Liver (tissue), 8 donors: ENCODE measurements at regions not wholly inside any gene's neighbourhood (a gene's known extent, or its start where the extent isn't known, plus 50 kb on each side); places are given as distances from the start of the nearest gene placed in this dataset.

Source experiments
- DNase-seq: peaks from one replicate; pipeline ENCODE4 v3.0.0-alpha.2; 2017; ENCODE audit warnings: low spot score
- H3K27ac ChIP-seq, 2 donors: one replicate each; pipeline ENCODE4 v1.7.0; 2013; ENCODE audit warnings: inconsistent platforms in 2 of 2, low read length in 2 of 2, control low read depth in 1 of 2, low read depth in 1 of 2, mild to moderate bottlenecking in 1 of 2
- H3K27me3 ChIP-seq, 4 donors: one replicate each; pipeline versions ENCODE4 v1.6.1 to v1.7.0; 2013; ENCODE audit warnings: low read length in 3 of 4, inconsistent platforms in 1 of 4, mild to moderate bottlenecking in 1 of 4, moderate library complexity in 1 of 4; ENCODE audit not compliant: control insufficient read depth in 4 of 4, insufficient read depth in 4 of 4
- H3K36me3 ChIP-seq, 4 donors: one replicate each; pipeline versions ENCODE4 v1.6.1 to v1.7.0; 2013; ENCODE audit warnings: low read length in 3 of 4, mild to moderate bottlenecking in 3 of 4, low read depth in 1 of 4, moderate library complexity in 1 of 4; ENCODE audit not compliant: control insufficient read depth in 4 of 4, insufficient read depth in 3 of 4
- H3K4me1 ChIP-seq, 4 donors: one replicate each; pipeline versions ENCODE4 v1.6.1 to v1.7.0; 2013; ENCODE audit warnings: low read length in 3 of 4, mild to moderate bottlenecking in 3 of 4, moderate library complexity in 1 of 4; ENCODE audit not compliant: control insufficient read depth in 4 of 4, insufficient read depth in 4 of 4
- H3K4me3 ChIP-seq, 3 donors: one replicate each; pipeline versions ENCODE4 v1.6.1 to v1.7.0; 2013; ENCODE audit warnings: low read length in 3 of 3, control low read depth in 1 of 3, low read depth in 1 of 3, mild to moderate bottlenecking in 1 of 3
- H3K9ac ChIP-seq, 2 donors: one replicate each; pipeline ENCODE4 v1.7.0; 2013; ENCODE audit warnings: low read length in 2 of 2, mild to moderate bottlenecking in 2 of 2, moderate library complexity in 2 of 2, control low read depth in 1 of 2, low read depth in 1 of 2
- H3K9me3 ChIP-seq, 4 donors: one replicate each; pipeline versions ENCODE4 v1.6.1 to v1.7.0; 2013; ENCODE audit warnings: low read length in 3 of 4; ENCODE audit not compliant: control insufficient read depth in 4 of 4
- EGR1 ChIP-seq, 2 donors: IDR thresholded peaks; 2 replicates each; pipeline ENCODE4 v1.6.1; 2016 to 2018; ENCODE audit warnings: antibody characterized with exemption in 2 of 2, low read depth in 2 of 2
- FOXA1 ChIP-seq: IDR thresholded peaks from 2 replicates; pipeline ENCODE4 v1.6.1; 2016; ENCODE audit warnings: antibody characterized with exemption
- FOXA2 ChIP-seq: IDR thresholded peaks from 2 replicates; pipeline ENCODE4 v1.6.1; 2016; ENCODE audit warnings: antibody characterized with exemption
- GABPA ChIP-seq, 2 donors: IDR thresholded peaks in 1 of 2; conservative IDR thresholded peaks in 1 of 2; 2 replicates each; pipeline ENCODE4 v1.6.1; 2016; ENCODE audit warnings: antibody characterized with exemption in 2 of 2, mild to moderate bottlenecking in 1 of 2, moderate library complexity in 1 of 2
- HNF4A ChIP-seq, 2 donors: conservative IDR thresholded peaks; 2 replicates each; pipeline ENCODE4 v1.6.1; 2016; ENCODE audit warnings: antibody characterized with exemption in 2 of 2, mild to moderate bottlenecking in 2 of 2
- HNF4G ChIP-seq: IDR thresholded peaks from 2 replicates; pipeline ENCODE4 v1.6.1; 2016; ENCODE audit warnings: antibody characterized with exemption
- JUND ChIP-seq, 2 donors: IDR thresholded peaks; 2 replicates each; pipeline ENCODE4 v1.6.1; 2016; ENCODE audit warnings: antibody characterized with exemption in 2 of 2
- NR2F2 ChIP-seq: IDR thresholded peaks from 2 replicates; pipeline ENCODE4 v1.6.1; 2016; ENCODE audit warnings: antibody characterized with exemption
- RAD21 ChIP-seq, 2 donors: IDR thresholded peaks; 2 replicates each; pipeline ENCODE4 v1.6.1; 2016; ENCODE audit warnings: antibody characterized with exemption in 2 of 2, mild to moderate bottlenecking in 2 of 2
- RXRA ChIP-seq, 2 donors: IDR thresholded peaks; 2 replicates each; pipeline ENCODE4 v1.6.1; 2017 to 2018; ENCODE audit warnings: antibody characterized with exemption in 2 of 2, mild to moderate bottlenecking in 1 of 2
- SP1 ChIP-seq: IDR thresholded peaks from 2 replicates; pipeline ENCODE4 v1.6.1; 2018; ENCODE audit warnings: antibody characterized with exemption, mild to moderate bottlenecking
- TAF1 ChIP-seq: conservative IDR thresholded peaks from 2 replicates; pipeline ENCODE4 v1.6.1; 2016; ENCODE audit warnings: antibody characterized with exemption, mild to moderate bottlenecking
- YY1 ChIP-seq: IDR thresholded peaks from 2 replicates; pipeline ENCODE4 v1.6.1; 2016; ENCODE audit warnings: antibody characterized with exemption, mild to moderate bottlenecking
- WGBS: extraction: QIAGEN DNeasy Blood & Tissue Kit; methylation state at CpG from one replicate; pipeline ENCODE4 v1.1.7; 2013; 5-methylcytosine and 5-hydroxymethylcytosine counted together
- TF ChIP-seq, protein P1 (sequence below): IDR thresholded peaks from 2 replicates; pipeline ENCODE4 v1.6.1; 2016; ENCODE audit warnings: antibody characterized with exemption, mild to moderate bottlenecking
- TF ChIP-seq, protein P2 (sequence below): fragments of 150-350 bp; IDR thresholded peaks from 2 replicates; pipeline ENCODE4 v1.5.1; 2017; ENCODE audit warnings: improper control_type of control experiment, low read depth, low read length; ENCODE audit not compliant: missing input control
- TF ChIP-seq, protein P3 (sequence below): IDR thresholded peaks from 2 replicates; pipeline ENCODE4 v1.6.1; 2016; ENCODE audit warnings: antibody characterized with exemption
- TF ChIP-seq, protein P4 (sequence below): IDR thresholded peaks from 2 replicates; pipeline ENCODE4 v1.6.1; 2016; ENCODE audit warnings: antibody characterized with exemption
- TF ChIP-seq, protein P5 (sequence below): IDR thresholded peaks from 2 replicates; pipeline ENCODE4 v1.6.1; 2016; ENCODE audit warnings: antibody characterized with exemption
- donor health status: healthy.
- donor health status: healthy.
- donor health status: healthy.
- donor health status: healthy.
- donor health status: healthy.

DNA sequence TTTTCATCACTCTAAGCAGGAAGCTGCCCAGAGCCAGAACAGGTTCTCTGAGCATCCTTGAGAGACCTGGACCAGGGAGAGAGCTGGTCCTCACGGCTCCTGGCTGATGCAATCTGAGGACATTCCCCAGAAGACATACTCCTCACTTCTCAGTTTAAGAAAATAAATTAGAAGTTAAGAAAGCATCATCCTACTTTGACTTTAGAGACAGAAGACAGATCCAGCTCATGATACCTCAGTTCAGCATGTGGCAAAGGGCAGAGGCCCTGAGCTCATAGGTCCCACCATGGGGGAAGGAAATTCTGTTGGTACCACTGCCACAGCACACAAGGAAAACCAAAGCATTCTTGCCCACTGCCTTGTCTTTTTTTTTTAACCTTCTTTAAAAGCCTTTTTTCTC is 378.1 kb upstream of the JARID2 start:
- no peaks in the 10 kb centered on the region for H3K9me3 ChIP-seq

DNA sequence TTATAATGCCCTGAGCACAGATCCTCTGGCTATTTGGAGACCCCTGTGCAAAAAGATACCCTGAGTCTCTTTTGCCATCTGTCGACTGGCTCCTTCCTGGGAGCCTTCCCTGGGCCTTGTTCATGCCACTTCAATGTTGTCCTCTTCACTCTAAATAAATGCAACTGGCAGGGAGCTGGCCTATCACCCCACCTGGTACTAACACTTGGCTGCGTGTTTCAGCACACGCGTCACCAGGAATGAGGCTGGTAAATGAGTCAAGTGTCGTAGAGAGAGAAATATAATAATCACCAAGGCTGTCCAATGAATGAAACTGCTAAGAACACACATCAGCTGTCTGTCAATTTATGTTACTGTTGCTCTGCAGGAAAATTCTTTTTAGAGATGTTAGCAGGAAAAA is 374.6 kb upstream of the JARID2 start:
- no peak overlapping the region for H3K9ac ChIP-seq
- WGBS = 97% methylated on average over 5 of the region's 5 CpGs

More for the DNA sequence above, 378.1 kb upstream of the JARID2 start:
- no peaks in the 10 kb centered on the region for H3K36me3 ChIP-seq
- DNase-seq = no peak
- no peaks in the 10 kb centered on the region for H3K27me3 ChIP-seq
- H3K27ac ChIP-seq = no peak overlapping the region
- H3K9ac ChIP-seq = no peak overlapping the region
- no peak overlapping the region for H3K4me3 ChIP-seq
- H3K4me1 ChIP-seq = no peaks in the 10 kb centered on the region
- TF ChIP-seq, protein P1, sequence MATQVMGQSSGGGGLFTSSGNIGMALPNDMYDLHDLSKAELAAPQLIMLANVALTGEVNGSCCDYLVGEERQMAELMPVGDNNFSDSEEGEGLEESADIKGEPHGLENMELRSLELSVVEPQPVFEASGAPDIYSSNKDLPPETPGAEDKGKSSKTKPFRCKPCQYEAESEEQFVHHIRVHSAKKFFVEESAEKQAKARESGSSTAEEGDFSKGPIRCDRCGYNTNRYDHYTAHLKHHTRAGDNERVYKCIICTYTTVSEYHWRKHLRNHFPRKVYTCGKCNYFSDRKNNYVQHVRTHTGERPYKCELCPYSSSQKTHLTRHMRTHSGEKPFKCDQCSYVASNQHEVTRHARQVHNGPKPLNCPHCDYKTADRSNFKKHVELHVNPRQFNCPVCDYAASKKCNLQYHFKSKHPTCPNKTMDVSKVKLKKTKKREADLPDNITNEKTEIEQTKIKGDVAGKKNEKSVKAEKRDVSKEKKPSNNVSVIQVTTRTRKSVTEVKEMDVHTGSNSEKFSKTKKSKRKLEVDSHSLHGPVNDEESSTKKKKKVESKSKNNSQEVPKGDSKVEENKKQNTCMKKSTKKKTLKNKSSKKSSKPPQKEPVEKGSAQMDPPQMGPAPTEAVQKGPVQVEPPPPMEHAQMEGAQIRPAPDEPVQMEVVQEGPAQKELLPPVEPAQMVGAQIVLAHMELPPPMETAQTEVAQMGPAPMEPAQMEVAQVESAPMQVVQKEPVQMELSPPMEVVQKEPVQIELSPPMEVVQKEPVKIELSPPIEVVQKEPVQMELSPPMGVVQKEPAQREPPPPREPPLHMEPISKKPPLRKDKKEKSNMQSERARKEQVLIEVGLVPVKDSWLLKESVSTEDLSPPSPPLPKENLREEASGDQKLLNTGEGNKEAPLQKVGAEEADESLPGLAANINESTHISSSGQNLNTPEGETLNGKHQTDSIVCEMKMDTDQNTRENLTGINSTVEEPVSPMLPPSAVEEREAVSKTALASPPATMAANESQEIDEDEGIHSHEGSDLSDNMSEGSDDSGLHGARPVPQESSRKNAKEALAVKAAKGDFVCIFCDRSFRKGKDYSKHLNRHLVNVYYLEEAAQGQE = no peak
- TF ChIP-seq, protein P2, sequence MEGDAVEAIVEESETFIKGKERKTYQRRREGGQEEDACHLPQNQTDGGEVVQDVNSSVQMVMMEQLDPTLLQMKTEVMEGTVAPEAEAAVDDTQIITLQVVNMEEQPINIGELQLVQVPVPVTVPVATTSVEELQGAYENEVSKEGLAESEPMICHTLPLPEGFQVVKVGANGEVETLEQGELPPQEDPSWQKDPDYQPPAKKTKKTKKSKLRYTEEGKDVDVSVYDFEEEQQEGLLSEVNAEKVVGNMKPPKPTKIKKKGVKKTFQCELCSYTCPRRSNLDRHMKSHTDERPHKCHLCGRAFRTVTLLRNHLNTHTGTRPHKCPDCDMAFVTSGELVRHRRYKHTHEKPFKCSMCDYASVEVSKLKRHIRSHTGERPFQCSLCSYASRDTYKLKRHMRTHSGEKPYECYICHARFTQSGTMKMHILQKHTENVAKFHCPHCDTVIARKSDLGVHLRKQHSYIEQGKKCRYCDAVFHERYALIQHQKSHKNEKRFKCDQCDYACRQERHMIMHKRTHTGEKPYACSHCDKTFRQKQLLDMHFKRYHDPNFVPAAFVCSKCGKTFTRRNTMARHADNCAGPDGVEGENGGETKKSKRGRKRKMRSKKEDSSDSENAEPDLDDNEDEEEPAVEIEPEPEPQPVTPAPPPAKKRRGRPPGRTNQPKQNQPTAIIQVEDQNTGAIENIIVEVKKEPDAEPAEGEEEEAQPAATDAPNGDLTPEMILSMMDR = no peak
- TF ChIP-seq RAD21 (IDR thresholded peaks at IDR 0.05) (no peak), RXRA (IDR thresholded peaks at IDR 0.05) (no peak), FOXA2 (no peak), GABPA (IDR thresholded peaks at IDR 0.05 in 1 of 2, conservative IDR thresholded peaks at IDR 0.05 in 1 of 2) (no peak), EGR1 (IDR thresholded peaks at IDR 0.05; ENCODE audit: low read depth in 2 of 2) (no peak), SP1 (no peak), TAF1 (no peak), HNF4G (no peak), YY1 (no peak), HNF4A (conservative IDR thresholded peaks at IDR 0.05) (no peak), NR2F2 (no peak), FOXA1 (no peak), JUND (IDR thresholded peaks at IDR 0.05) (no peak)
- TF ChIP-seq, protein P3, sequence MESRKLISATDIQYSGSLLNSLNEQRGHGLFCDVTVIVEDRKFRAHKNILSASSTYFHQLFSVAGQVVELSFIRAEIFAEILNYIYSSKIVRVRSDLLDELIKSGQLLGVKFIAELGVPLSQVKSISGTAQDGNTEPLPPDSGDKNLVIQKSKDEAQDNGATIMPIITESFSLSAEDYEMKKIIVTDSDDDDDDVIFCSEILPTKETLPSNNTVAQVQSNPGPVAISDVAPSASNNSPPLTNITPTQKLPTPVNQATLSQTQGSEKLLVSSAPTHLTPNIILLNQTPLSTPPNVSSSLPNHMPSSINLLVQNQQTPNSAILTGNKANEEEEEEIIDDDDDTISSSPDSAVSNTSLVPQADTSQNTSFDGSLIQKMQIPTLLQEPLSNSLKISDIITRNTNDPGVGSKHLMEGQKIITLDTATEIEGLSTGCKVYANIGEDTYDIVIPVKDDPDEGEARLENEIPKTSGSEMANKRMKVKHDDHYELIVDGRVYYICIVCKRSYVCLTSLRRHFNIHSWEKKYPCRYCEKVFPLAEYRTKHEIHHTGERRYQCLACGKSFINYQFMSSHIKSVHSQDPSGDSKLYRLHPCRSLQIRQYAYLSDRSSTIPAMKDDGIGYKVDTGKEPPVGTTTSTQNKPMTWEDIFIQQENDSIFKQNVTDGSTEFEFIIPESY = no peak
- TF ChIP-seq, protein P4, sequence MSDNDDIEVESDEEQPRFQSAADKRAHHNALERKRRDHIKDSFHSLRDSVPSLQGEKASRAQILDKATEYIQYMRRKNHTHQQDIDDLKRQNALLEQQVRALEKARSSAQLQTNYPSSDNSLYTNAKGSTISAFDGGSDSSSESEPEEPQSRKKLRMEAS = no peak
- TF ChIP-seq, protein P5, sequence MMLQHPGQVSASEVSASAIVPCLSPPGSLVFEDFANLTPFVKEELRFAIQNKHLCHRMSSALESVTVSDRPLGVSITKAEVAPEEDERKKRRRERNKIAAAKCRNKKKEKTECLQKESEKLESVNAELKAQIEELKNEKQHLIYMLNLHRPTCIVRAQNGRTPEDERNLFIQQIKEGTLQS = no peak
- WGBS = 87% methylated on average over 1 of the region's 1 CpG

More for the DNA sequence above, 374.6 kb upstream of the JARID2 start:
- DNase-seq = no peak
- Histone ChIP-seq H3K9me3 (no peaks in the 10 kb centered on the region), H3K4me1 (no peaks in the 10 kb centered on the region), H3K27ac (no peak overlapping the region), H3K36me3 (no peaks in the 10 kb centered on the region), H3K27me3 (no peaks in the 10 kb centered on the region), H3K4me3 (no peak overlapping the region)
- TF ChIP-seq, protein P2 = no peak
- TF ChIP-seq JUND (IDR thresholded peaks at IDR 0.05) (no peak), RXRA (IDR thresholded peaks at IDR 0.05) (no peak)
- TF ChIP-seq, protein P1 = no peak
